Heart right ventricle (tissue), 16 donors: ENCODE measurements at regions not wholly inside any gene's neighbourhood (a gene's known extent, or its start where the extent isn't known, plus 50 kb on each side); places are given as distances from the start of the nearest gene placed in this dataset.

Experiments used
- ATAC-seq, 8 donors: fragments of 200-7000 bp; cut with Tn5 transposase; one replicate each; pipeline ENCODE4 v1.9.1; 2020; ENCODE audit warnings: mild to moderate bottlenecking in 8 of 8, moderate library complexity in 8 of 8, moderate number of reproducible peaks in 1 of 8
- DNase-seq, 2 donors: peaks; one replicate each; pipeline ENCODE4 v3.0.0-alpha.2; 2020
- H3K27ac ChIP-seq, 10 donors: fragments of 200-600 bp; sonication (generic) in 2 of 10; one replicate each; pipeline versions ENCODE4 v1.5.0 to v1.8.0; 2020 to 2022; ENCODE audit warnings: mild to moderate bottlenecking in 3 of 10
- H3K27me3 ChIP-seq, 7 donors: fragments of 200-600 bp; one replicate each; pipeline ENCODE4 v1.8.0; 2021 to 2022; ENCODE audit warnings: mild to moderate bottlenecking in 2 of 7
- H3K36me3 ChIP-seq, 9 donors: fragments of 200-600 bp; sonication (generic) in 1 of 9; one replicate each; pipeline versions ENCODE4 v1.5.0 to v1.8.0; 2020 to 2022; ENCODE audit warnings: mild to moderate bottlenecking in 2 of 9
- H3K4me1 ChIP-seq, 9 donors: fragments of 200-600 bp; sonication (generic) in 1 of 9; one replicate each; pipeline versions ENCODE4 v1.5.0 to v1.8.0; 2020 to 2022; ENCODE audit warnings: mild to moderate bottlenecking in 4 of 9
- H3K4me3 ChIP-seq, 10 donors: fragments of 200-600 bp; sonication (generic) in 2 of 10; one replicate each; pipeline versions ENCODE4 v1.5.0 to v1.8.0; 2020 to 2022; ENCODE audit warnings: mild to moderate bottlenecking in 7 of 10, moderate library complexity in 2 of 10
- H3K9me3 ChIP-seq, 11 donors: fragments of 200-600 bp in 10 of 11; sonication (generic) in 2 of 11; one replicate each; pipeline versions ENCODE4 v1.5.0 to v1.8.0; 2013 to 2022; ENCODE audit warnings: mild to moderate bottlenecking in 2 of 11, control low read depth in 1 of 11, moderate library complexity in 1 of 11
- CTCF ChIP-seq, 9 donors: fragments of 200-600 bp; sonication (generic) in 2 of 9; IDR thresholded peaks; one replicate each; pipeline versions ENCODE4 v1.5.0 to v1.8.0; 2021 to 2022; ENCODE audit warnings: antibody characterized with exemption in 9 of 9, mild to moderate bottlenecking in 5 of 9, moderate library complexity in 1 of 9
- WGBS, 2 donors: extraction: QIAGEN DNeasy Blood & Tissue Kit; methylation state at CpG; one replicate each; pipeline ENCODE4 v1.1.7; 2013; ENCODE audit warnings: inconsistent platforms in 1 of 2; 5-methylcytosine and 5-hydroxymethylcytosine counted together
- intact Hi-C, 10 donors: fragments of 100-400 bp; cut with DNase I; formaldehyde crosslinking; loops; one replicate each; pipeline versions ENCODE4 v1.11.1 to v1.14.2; 2022
- donor health status: Arrhythmogenic right ventricular cardiomyopathy.
- donor health status: ischemic (EF 13 %, LVEDD 7.1; RV severe dilation, severe dysfunction).
- donor health status: healthy with polysubstance abuse.
- donor health status: DM: no; HTN: yes; CAD: no.
- donor health status: DM: no; HTN: no; CAD: no.
- donor health status: ischemic (EF 25% LVEDD 6.9; RV normal size, moderate dysfunction).
- donor health status: ischemic (EF 25% LVEDD 5.7; RV mildly dilated, moderate dysfunction).
- donor health status: healthy.
- donor health status: DM: yes; HTN: yes; CAD: no.
- donor health status: Ischemic cardiomyopathy.
- donor health status: ischemic (EF 35%, LVEDD 5.7; RV mildly dilated, moderate dysfunction).
- donor health status: nonischemic (EF 11% LVEDD 7.7; RV severe dilation, severe dysfunction).
- donor health status: DM: yes; HTN: yes; CAD: no.
- donor health status: PGD.
- donor health status: ischemic (EF 29% LVEDD 5.4; RV normal size, mild dysfunction).
- donor health status: nonischemic (EF 23%, LVEDD 6.1; RV moderate dilation, normal function).

- peaks cover 0 to 6% (median 0%) of the 10 kb centered on the region in 11 donors for H3K9me3 ChIP-seq
- peaks cover 0 to 2% (median 0%) of the 10 kb centered on the region in 7 donors for H3K27me3 ChIP-seq
- no peak for TF ChIP-seq CTCF (IDR thresholded peaks at IDR 0.05)
- no peak overlapping the region for H3K27ac ChIP-seq
- DNase-seq = no peak
- H3K4me3 ChIP-seq = no peak overlapping the region
- H3K4me1 ChIP-seq = no peaks in the 10 kb centered on the region
- no peak for ATAC-seq
- H3K36me3 ChIP-seq = no peaks in the 10 kb centered on the region
- intact Hi-C loops = no loop called here
Measured at GRCh38 chrX:43604753-43605152, 51.3 kb upstream of the MAOA start.

- H3K27me3 ChIP-seq = no peaks in the 10 kb centered on the region
- WGBS, 2 donors = 87 to 91% methylated on average over 4 of the region's 4 CpGs
- ATAC-seq = no peak
- H3K4me3 ChIP-seq = no peak overlapping the region
- no peaks in the 10 kb centered on the region for H3K36me3 ChIP-seq
- no peak for DNase-seq
- H3K4me1 ChIP-seq = no peaks in the 10 kb centered on the region
- intact Hi-C loops = no loop called here
- H3K27ac ChIP-seq = no peak overlapping the region
- peaks cover 0 to 6% (median 0%) of the 10 kb centered on the region in 11 donors for H3K9me3 ChIP-seq
- no peak for TF ChIP-seq CTCF (IDR thresholded peaks at IDR 0.05)
Measured at GRCh38 chrX:43605351-43605750, 50.7 kb upstream of the MAOA start.
